SK-N-DZ (cell line): ENCODE measurements at regions not wholly inside any gene's neighbourhood (a gene's known extent, or its start where the extent isn't known, plus 50 kb on each side); places are given as distances from the start of the nearest gene placed in this dataset.
"Not testable (repeated sequence)": the region's sequence is repeated elsewhere in the genome, so short reads cannot be mapped to it uniquely, and the experiment has no call there.

Source experiments
- DNase-seq: peaks from one replicate; pipeline ENCODE4 v3.0.0-alpha.2; 2015; ENCODE audit warnings: low spot score

DNA sequence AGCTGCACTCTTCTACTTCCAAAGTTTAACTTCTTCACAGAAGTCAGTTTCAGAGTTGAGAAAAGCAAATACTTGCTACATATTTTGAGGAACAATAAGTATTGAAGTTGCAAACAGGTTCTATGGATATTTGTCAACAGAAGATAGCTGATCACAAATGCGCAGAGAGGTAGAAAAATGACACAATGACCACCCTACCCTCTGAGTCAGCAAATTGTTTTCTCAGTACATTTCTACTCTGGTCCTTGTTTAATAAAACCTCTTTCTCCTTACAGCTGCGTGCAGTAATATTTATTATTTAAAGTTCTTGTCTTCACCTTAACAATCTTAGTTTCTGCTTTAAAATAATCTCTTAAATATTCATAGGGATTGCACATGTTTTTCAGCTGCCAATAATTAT lies 855.1 kb upstream of the CTNND2 start:
- no peak for DNase-seq

DNA sequence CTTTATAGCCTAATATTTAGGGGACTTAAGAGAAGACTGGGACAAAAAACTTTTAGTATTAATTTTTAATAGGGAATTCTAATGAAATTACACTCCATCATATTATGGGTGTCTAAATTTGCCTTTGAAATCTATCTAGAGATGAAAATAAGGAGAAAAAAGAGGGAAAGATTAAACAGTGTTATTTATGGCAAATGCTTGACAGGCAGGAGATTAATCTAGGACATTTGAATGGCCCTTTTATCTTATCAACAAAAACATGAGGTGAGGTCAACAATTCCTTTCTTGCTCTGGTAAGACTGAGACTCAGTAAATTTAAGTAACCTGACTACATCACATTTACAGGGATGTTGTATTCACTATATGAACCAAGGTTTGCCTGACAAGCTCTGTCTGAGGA lies 852.8 kb upstream of the CTNND2 start:
- no peak for DNase-seq

DNA sequence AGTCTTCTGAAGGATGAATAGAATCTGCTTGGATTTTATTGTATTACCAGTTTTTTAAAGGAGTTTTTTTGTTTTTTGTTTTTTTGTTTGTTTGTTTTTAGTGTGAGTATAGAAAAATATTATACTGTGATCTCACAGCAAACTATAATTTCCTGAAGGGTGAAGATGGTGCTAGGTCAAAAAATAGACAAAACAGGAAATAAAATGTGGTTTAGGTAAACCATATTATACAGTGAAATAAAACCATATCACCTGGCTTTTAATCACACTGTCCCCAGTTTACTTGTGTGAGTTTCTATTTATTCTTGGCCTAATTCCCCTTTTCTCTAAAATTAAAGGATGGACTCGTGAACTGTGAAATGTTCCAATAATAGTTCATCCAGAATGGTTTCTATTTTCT lies 841.3 kb upstream of the CTNND2 start:
- DNase-seq: no peak

DNA sequence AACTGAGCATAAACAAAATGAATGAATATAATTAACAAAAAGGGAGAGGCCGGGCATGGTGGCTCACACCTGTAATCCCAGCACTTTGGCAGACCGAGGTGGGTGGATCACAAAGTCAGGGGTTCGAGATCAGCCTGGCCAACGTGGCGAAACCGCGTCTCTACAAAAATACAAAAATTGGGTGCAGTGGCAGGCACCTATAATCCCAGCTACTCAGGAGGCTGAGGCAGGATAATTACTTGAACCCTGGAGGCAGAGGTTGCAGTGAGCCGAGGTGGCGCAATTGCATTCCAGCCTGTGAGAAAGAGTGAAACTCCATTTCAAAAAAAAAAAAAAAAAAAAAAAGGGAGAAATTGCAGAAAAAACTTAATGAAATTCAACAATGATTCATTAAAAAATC lies 839.3 kb upstream of the CTNND2 start:
- DNase-seq: no peak

DNA sequence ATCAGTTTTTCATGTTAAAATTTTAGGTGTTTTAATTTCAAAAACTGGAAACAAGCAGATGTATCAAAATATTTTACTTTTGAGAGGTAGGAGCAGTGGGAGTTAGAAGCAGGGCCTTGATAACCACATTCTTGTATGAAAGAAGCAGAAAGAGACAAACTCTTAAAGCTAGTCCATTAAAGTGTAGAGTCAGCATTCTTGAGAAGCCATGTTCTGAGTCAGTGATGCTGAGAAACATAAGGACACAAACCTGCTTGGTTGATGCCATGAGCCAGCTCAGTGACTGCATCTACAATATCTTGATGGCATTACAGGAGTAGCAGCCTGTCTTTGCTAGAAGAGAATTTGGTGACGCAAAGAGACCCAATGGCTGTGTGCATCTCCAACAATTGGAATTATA lies 826.1 kb upstream of the CTNND2 start:
- DNase-seq: no peak

DNA sequence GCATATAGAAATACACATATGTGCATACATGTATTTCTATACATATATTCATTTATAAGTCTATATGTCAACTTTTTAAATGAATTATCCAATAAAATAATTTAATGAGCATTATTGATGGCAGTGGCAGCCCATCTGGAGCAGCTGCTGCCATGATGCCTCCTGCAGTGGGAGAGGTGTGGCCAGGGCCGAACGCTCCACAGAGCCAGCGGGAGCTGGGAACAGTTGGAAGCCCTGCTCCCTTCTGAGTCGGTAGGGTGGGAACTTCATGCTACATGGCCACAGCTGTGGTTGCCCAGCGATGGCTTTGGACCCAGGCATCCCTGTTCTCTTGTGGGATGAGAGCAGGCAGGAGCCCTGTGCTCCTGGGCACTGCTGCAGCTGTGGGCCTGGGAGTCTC lies 812.4 kb upstream of the CTNND2 start:
- DNase-seq: no peak

DNA sequence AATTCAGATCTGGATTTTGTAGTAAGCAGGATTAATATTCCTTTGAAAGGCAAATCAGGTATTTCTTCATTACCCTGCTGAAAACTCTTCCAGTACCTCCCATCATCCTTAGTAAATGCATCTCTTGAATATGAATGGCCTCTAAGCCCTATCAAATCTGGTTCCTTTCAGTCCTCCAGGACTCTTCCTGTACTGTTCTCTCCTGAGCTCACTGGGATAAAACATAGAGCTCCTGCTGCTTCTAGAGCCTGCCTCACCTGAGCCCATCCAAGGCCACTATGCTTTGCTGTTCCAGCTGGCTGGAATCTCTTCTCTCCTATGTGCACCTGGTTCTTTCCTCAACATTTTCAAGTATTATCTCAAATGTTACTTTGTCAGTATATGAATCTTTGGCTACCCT lies 803.3 kb upstream of the CTNND2 start:
- no peak for DNase-seq

DNA sequence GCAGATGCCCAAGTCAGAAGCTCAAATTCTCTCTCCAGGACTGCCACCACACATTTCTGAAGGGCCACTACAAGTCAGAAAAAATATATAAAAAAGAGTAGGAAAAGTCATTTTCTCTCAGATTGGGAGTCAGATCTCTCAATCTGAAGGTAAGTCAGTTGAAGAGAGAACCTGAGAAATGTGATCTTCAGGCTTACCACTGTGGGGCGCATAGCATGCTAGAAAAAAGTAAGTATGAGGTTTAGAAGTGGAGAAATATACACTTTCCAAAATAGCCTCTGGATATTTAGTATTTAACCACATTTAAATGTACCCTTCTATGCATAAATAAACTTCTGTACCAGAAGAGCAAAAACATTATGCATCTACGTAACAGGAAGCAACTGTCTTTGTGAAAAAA lies 800.7 kb upstream of the CTNND2 start:
- DNase-seq: no peak

DNA sequence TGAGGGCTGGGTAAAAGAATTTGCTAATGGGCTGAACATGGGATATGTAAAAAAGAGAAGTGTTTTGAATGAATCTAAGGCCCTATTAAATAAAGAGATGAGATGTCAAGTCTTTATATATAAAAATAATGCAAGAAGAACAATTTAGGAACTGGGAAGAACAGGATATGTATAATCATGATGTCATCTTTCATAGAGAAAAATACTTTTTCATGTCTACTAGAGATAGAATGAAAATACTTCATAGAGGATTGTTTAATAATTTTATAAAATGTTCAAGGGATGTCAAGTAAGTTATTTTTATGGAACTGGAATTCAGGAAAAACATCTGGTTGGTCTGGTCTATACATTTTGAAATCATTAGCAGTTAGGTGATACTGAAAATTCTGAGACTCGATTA lies 799.0 kb upstream of the CTNND2 start:
- no peak for DNase-seq

DNA sequence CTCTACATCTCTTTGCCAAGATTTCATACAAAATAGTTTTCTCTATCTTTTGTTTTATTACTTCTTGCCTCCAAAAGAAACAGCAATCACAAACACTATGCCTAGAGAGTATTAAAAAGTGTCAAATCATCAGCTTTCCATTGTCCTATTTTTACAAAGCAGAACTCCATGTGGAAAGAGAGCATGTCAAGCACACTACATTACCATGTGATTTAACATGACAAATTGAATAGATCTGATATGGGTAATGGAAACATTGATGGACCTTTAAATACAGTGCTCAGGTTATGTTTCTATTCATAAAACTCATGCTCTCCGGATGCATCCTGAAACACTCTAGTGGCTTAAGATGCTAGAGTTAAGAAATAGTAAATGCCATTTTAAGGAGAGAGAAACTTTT lies 791.4 kb upstream of the CTNND2 start:
- DNase-seq: no peak

DNA sequence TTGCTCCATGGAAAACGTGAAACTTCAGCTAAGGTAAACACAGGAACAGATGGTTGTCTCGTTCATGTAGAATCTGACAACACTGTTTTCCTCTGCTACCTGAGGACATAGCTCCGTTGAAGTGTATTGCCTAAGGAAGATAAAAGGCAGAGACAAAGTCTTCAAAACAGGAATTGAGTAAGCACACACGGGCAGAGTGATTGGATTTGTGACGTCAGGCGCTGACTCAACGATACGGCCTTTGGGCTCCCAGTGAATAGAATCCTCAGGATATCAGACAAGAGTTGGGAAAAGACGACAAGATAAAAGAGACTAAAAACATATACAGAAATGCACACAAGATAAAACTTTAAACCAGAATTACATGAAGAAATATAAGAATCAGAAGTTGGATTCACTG lies 787.1 kb upstream of the CTNND2 start:
- DNase-seq: no peak

DNA sequence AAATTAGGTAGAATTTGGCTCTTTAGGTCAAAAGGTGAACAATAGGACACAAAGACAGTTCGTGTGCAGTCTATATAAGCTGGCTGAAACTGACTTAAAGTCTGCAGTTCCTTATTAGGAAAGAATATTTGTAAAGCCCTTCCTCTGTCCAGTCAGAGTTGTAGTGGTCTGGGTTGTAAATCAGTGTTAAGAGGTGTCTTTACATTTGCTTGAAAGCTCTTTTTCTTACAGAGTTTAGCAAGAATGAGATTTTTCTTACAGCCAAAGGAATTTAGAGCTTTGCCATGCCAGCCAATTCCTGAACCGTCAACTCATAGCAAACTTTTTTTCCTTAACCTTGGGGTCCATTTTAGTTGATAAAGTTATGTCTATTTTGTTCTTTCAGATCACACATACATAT lies 786.1 kb upstream of the CTNND2 start:
- no peak for DNase-seq

DNA sequence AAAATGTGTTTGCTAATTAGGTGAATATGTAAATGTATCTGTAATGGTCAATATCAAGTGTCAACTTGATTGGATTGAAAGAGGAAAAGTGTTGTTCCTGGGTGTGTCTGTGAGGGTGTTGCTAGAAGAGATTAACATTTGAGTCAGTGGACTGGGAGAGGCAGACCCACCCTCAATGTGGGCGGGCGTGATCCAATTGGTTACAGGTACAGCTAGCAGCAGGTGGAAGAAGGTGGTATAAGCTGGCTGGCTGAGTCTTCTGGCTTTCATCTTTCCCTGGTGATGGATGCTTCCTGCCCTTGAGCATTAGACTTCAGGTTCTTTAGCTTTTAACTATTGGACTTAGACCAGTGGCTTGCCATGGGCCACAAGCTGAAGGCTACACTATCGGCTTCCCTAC lies 779.0 kb upstream of the CTNND2 start:
- no peak for DNase-seq

DNA sequence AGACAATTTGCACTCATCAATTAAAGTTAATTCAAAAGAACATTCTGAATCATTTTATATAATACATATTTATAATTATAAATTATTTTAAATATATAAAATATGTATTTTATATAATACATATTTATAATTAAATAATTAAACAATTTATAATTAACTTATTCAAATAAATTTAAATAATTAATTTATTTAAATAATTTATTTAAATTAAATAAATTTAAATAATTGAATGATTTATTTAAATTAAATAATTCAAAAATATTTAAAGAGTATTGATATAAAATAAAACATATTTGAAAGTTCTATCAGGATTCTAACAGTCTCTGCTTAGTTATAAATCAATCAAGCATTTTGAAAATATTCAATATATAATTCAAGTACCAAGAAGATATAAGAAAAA lies 775.5 kb upstream of the CTNND2 start:
- DNase-seq: no peak

DNA sequence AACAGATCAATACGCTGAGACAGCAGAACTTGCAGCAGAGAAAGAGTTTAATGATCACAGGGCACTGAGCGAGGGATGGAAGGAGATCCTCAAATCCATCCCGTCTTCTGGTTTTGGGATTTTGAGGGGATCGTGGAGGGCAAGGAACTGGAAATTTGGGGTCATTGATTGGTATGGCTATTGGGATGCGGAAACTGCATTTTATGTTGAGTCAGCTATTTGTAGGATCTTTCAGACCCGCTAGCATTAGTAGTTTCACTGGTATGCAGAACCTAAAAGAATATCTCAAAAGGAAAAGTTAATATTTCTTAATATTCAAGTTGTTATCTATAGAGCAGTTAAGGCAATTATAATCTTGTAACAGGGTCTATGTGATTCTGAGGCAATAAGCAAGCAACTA lies 771.7 kb upstream of the CTNND2 start:
- DNase-seq: no peak

DNA sequence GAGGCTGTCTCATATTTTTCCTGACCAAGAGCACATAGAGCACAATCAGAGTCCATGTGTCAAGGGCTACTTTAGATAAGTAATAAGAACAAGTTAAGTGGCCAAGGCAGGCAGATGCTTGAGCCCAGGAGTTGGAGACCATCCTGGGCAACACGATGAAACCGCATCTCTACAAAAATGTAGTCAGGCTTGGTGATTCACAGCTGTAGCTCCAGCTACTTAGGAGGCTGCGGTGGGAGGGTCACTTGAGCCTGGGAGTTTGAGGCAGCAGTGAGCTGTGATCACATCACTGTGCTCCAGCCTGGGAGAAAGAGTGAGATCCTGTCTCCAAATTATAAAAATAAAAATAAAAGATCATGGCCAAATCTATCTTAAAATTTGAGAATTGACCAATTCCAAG lies 767.9 kb upstream of the CTNND2 start:
- no peak for DNase-seq

DNA sequence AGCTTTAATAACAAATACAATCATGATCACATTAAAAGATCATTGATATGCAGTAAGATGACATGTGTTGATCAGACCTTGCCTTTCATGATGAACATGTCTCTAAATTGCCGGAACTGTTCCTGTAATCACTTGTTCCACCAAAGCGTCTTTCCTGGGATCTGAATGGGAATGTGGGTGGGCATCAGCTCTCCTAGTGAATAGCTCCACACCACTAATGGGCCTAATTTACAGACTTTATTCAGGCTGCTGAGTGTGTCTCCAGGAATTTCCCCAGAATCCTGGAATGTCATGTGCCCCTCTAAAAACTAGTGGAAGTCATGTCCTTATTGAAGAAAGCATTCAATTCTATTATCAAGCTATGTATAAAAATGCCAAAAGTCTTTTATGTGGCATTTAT lies 765.1 kb upstream of the CTNND2 start:
- no peak for DNase-seq

DNA sequence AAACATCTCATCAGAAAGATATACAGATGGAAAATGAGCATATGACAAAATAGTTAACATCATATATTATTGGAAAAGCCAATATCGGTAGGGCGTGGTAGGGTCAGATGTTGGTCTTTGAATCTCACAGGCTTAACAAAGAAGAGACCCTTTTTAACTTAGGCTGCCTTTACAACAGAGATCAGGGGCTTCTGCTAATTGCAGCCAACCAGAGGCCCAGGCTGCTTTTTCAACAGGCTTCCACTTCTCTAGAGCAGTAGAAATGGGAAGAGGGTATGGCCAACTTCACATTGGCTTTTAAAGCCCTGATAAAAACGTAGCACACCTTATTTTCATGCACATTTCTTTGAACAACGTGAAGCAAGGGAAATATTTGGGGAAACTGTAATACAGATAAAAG lies 764.3 kb upstream of the CTNND2 start:
- DNase-seq: no peak

DNA sequence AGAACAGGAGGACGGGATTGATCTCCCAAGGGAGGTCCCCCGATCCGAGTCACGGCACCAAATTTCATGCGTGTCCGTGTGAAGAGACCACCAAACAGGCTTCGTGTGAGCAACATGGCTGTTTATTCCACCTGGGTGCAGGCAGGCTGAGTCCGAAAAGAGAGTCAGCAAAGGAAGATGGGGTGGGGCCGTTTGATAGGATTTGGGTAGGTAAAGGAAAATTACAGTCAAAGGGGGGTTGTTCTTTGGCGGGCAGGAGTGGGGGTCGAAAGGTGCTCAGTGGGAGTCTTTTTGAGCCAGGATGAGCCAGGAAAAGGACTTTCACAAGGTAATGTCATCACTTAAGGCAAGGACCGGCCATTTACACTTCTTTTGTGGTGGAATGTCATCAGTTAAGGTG lies 763.6 kb upstream of the CTNND2 start:
- not testable (repeated sequence) for DNase-seq

DNA sequence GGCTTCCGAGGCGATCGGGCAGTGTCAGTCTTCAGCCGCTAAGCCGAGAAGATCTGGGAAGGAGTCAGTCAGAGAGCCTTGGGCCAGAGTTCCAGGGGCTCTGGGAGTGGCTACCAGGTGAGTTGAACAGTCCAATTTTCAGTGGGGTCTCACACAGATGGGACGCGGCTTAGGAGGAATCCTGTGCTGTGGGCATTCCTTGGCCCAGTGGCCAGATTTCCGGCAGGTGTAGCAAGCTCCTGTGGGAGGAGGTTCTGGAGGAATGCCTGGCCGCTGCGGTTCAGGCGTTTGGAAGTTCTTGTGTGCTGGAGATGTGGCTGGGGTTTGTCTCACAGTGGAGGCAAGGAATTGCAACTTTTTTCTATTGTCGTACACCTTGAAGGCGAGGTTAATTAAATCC lies 761.5 kb upstream of the CTNND2 start:
- DNase-seq: not testable (repeated sequence)

DNA sequence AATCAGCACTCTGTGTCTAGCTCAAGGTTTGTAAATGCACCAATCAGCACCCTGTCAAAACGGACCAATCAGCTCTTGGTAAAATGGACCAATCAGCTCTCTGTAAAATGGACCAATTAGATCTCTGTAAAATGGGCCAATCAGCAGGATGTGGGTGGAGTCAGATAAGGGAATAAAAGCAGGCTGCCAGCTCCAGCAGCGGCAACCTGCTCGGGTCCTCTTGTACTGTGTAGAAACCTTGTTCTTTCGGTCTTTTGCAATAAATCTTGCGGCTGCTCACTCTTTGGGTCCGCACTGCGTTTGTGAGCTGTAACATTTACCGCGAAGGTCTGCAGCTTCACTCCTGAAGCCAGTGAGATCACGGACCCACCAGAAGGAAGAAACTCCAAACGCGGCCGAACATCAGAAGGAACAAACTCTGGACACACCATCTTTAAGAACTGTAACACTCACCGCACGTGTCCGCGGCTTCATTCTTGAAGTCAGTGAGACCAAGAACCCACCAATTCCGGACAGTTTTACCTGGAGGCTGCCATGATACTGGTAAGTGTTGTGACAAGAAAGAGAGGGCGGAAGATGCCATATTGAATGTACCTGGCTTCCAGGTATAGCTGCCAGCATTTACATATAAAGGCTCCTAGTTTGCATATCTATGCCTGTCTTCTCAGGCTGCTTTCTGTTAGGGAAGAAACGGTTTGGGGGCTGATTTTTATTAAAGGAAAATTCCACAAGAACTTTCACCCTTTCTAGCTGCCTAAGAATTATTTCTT lies 758.5 kb upstream of the CTNND2 start:
- DNase-seq: no peak

DNA sequence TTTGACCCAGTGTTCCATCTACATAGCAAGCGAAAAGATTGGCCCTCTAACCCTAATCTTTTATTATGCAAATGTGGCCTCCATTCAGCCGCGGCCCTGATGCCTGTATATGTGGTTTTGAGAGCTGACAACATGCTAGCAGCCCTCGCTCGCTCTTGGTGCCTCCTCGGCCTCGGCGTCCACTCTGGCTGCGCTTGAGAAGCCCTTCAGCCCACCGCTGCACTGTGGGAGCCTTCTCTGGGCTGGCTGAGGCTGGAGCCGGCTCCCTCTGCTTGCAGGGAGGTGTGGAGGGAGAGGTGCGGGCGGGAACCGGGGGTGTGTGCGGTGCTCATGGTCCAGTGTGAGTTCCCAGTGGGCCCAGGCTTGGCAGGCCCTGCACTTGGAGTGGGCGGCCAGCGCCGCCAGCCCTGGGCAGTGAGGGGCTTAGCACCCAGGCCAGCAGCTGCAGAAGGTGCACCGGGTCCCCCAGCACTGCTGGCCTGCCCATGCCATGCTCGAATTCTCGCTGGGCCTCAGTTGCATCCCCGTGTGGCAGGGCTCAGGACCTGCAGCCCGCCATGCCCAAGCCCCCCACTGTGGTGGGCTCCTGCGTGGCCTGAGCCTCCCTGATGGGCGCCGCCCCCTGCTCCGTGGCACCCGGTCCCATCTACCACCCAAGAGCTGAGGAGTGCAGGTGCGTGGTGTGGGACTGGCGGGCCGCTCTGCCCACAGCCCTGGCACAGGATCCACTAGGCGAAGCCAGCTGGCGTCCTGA lies 757.5 kb upstream of the CTNND2 start:
- no peak for DNase-seq
